Left kidney (tissue), 1 donor: ENCODE measurements at regions not wholly inside any gene's neighbourhood (a gene's known extent, or its start where the extent isn't known, plus 50 kb on each side); places are given as distances from the start of the nearest gene placed in this dataset.

Experiments used
- DNase-seq: peaks from one replicate; pipeline ENCODE4 v3.0.0-alpha.2; 2013

DNA sequence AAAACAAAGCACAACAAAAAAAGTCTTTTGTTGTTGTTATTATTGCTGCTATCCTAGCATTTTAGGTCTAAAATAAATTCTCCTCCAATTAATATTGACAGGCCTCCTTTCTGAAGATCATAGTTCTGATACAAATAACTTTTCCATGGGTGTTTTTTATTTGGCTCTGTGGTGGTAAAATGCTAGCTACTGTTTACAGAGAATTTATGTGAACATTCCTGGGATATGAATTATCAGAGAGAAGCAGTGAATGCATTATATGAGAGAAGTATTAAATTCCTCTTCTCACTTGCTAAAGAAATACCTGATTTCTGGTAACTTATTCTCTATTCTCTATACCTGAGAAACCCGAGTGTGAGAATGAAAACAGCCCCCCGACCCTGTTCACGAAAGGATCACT, 57.5 kb upstream of the TMCO5A start:
- no peak for DNase-seq

DNA sequence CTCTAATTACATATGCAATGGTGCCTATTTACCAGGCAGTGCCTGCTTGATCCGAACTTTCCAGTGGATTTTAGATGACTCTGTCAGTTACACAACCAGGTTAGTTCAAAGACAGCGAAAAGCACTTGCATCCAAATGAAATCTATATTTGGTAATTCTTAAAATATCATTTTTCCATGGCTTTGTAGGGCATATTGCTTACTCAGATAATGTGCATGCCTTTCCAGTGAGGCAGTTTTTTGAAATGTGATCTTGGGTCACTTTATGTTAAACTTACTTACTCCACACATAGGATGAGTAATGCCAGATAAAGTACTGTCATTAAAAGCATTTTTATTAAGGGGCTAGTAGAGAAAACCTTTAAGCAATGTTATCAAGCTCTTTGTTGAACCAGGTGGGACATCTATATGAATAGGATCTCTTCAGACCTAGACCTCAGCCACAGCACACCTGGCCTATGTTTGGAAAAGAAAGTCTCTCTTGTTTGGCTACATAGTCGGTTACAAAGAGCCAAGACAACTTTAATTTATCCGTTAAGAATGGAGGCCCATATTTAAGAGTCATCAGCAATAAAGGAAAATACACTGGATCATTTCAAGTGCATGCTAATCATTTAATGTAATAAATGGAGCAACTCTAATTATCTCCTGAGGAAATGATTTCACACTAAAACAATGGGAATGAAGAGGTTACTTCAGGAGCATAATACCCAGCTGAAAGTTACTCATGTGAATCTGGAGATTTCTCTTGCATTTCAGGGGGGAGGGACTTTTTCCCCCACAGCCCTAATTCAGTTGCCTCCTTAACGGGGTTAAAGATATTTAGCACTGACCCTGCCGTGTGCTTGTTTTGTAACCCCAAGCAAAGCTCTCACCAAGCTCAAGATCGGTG, 56.3 kb upstream of the TMCO5A start:
- no peak for DNase-seq

DNA sequence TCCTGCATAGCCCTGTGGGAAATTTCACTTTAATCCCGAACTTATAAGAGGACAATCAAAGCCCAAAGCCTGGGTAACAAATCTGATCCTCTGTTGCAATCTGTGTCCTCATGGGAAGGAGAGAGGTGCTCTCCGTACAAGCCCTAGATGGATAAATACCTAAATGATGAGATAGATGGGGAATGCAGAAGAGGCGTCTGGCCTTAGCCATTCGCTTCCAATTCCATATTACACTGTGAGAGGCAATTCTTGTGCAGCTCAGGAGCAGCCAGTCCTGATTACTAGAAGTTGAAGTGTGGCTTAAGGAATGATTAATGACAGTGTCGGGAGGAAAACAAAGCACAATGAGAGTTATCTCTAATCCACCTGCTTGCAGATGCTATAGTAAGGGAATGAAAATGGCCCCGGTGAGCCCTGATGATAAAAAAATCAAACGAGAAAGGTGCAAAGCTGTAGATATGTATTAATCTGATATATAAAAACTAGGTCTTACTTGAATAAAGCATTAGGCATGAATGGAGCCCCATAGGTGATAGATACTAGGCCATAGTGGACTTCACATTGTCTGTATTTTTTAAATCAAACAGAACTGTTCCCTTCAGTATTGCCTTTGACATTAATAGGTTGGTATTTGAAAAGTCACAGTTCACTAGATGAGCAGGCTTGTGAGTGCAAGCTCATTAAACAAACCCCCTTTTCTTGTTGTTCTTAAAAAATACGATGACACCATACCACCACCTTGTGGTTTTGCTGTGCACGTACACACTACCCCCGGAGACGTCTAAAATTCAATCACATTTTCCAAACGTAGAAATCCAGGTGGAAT, 54.2 kb upstream of the TMCO5A start:
- peak; percentile 55 for DNase-seq

DNA sequence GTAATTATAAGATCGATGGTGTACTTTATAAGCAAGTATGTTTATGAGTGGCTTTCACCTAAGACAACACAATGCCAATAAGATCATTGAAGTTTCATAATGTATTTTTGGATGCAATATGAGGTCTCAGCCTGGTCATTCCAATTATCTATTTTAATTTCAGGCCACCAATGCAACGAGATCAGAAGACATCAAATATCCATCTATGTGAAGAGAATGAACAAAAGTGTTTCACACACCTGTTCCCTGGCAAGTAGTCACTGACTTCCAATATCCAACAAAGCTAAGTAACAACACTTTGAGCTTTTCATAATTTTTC, 53.6 kb upstream of the TMCO5A start:
- no peak for DNase-seq

DNA sequence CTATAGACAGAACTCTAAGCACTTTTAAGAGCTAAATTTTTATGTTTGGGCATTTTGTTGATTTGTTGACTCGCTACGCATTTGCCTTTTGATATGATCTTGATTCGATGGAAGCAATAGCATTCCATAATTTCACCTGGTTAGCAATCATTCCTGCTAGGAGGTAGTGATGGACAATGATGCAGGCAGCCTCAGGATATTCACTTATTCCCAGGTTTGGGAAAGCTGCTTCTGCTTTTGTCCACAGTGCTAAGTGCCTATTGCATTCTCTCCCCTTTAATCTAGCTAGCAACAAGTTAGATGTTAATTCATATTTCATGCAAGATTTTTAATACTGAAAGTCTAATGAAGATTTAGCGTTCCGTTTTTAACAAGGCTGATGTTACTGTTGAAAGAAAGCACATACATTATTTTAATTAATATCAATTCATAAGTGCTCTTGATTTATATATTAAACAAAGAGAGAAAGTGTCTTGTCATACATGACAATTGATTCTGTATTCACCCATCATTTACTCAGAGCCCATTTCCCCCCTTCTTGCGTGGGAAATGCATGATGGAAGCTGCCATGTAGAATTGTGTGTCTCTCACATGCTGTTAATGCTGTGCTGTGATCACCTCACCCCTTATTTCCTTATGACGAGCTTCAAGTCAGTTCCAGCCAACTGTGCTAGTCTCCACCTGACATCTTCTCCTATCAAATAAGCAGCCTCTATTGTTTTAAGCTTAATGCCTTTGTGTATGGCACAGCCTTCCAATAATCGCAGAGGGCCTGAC, 53.0 kb upstream of the TMCO5A start:
- DNase-seq = no peak

DNA sequence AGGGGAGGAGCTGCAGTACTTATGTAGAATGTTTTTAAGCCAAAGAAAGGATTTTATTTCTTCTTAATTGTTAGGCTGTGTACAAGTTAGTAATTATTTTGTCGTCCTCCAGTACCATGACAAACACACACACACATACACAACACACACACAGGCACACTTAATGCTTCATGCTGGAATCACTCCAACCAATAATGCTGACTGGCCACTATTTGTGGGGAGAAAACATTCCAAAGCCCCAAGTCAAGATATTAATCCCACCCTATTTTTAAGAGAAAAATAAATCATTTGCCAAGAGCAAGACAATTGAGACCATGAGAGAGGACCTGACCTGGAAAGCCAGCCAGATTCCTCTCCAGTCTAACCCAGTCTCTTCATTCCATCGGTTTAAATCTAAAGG, 51.8 kb upstream of the TMCO5A start:
- no peak for DNase-seq
